ENCODE measurements at regions not wholly inside any gene's neighbourhood (a gene's known extent, or its start where the extent isn't known, plus 50 kb on each side); places are given as distances from the start of the nearest gene placed in this dataset.

- TF ChIP-seq CTCF (IDR thresholded peaks at IDR 0.05), result no peak
- TF ChIP-seq EP300 (IDR thresholded peaks at IDR 0.05), result no peak
- TF ChIP-seq POLR2A (IDR thresholded peaks at IDR 0.05), result no peak
These were observed 147.5 kb downstream of the SLC16A9 start for GRCh38 chr10:59562126-59562525.
